ENCODE measurements at regions not wholly inside any gene's neighbourhood (a gene's known extent, or its start where the extent isn't known, plus 50 kb on each side); places are given as distances from the start of the nearest gene placed in this dataset.

- TF ChIP-seq CTCF (conservative IDR thresholded peaks at IDR 0.05 in 1 of 2, IDR thresholded peaks at IDR 0.05 in 1 of 2; ENCODE audit: extremely low read depth in 1 of 2, insufficient read depth in 1 of 2, low read depth in 1 of 2, low read length in 2 of 2) (no peak), EZH2 (IDR thresholded peaks at IDR 0.05; ENCODE audit: borderline replicate concordance, low read length) (no peak)
These were observed 115.4 kb downstream of the ADRB2 start for GRCh38 chr5:148941810-148942209.

All from mammary epithelial cell (primary cell).